Epithelial cell of proximal tubule (primary cell): ENCODE measurements at regions not wholly inside any gene's neighbourhood (a gene's known extent, or its start where the extent isn't known, plus 50 kb on each side); places are given as distances from the start of the nearest gene placed in this dataset.

Experiments used
- DNase-seq: peaks from one replicate; pipeline ENCODE4 v3.0.0-alpha.2; 2011; ENCODE audit warnings: low read depth
- H3K4me3 ChIP-seq: 2 replicates; pipeline ENCODE4 v1.5.1; 2011; ENCODE audit warnings: low read depth, mild to moderate bottlenecking, low read length
- TF ChIP-seq, protein P1 (sequence below): conservative IDR thresholded peaks from 2 replicates; pipeline ENCODE4 v1.5.1; 2012; ENCODE audit warnings: low read depth, mild to moderate bottlenecking, low read length

DNA sequence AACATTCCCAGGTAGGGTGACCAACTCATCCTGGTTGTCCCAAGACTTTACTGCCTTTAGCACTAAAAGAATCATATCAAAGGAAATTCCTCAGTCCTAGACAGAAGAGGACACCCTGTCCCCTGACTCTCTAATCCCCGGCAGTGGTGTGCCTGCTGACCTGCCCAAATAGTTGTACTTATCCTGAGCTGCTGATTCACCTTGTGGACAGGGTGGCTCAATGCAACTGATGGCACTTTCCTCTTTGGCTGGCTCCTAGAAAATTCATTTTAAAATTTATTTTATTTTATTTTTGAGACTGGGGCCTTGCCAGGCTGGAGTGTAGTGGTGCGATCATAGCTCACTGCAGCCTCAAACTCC, 111.7 kb downstream of the JCAD start:
- H3K4me3 ChIP-seq, result peak overlapping the region; percentile 25
- DNase-seq, result no peak
- TF ChIP-seq, protein P1, sequence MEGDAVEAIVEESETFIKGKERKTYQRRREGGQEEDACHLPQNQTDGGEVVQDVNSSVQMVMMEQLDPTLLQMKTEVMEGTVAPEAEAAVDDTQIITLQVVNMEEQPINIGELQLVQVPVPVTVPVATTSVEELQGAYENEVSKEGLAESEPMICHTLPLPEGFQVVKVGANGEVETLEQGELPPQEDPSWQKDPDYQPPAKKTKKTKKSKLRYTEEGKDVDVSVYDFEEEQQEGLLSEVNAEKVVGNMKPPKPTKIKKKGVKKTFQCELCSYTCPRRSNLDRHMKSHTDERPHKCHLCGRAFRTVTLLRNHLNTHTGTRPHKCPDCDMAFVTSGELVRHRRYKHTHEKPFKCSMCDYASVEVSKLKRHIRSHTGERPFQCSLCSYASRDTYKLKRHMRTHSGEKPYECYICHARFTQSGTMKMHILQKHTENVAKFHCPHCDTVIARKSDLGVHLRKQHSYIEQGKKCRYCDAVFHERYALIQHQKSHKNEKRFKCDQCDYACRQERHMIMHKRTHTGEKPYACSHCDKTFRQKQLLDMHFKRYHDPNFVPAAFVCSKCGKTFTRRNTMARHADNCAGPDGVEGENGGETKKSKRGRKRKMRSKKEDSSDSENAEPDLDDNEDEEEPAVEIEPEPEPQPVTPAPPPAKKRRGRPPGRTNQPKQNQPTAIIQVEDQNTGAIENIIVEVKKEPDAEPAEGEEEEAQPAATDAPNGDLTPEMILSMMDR, result peak; percentile 35

DNA sequence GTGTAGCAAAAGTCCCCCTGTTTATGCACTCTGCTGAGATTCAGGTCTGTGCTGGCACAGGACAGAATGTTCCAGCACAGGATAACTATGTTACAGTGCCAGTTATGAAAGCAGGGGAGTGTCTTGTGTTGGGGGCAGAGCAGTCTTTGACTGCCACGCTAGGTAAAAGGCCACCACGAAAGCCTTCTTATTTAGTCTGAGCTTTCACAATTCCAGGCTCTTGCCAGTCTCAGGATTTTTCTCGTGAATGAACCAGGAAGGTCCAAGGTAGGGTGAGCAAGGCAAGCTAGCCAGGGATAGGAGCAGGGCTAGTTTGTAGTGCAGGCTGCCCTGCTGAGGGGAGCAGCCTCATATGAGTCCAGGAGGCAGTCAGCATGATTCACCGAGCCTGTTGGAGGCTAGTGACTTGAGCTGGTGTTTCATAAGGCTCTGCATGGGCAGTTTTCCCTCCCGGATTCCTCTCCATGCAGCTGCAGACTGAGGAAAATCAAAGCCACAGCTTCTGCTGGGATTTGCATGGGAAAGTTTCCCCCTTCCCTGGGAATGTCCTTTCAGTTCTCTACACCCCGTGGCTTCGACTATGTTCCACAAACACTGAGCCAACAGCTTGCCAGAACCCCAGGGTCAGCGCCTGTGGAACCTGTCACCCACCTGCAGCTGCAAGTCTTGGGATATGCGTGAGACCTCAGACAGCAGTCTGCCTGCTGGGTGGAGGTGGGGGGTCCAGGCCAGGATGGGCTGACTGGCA, 112.3 kb downstream of the JCAD start:
- DNase-seq, result peak; percentile 97
- TF ChIP-seq, protein P1, result no peak
- H3K4me3 ChIP-seq, result peak overlapping the region; percentile 25

DNA sequence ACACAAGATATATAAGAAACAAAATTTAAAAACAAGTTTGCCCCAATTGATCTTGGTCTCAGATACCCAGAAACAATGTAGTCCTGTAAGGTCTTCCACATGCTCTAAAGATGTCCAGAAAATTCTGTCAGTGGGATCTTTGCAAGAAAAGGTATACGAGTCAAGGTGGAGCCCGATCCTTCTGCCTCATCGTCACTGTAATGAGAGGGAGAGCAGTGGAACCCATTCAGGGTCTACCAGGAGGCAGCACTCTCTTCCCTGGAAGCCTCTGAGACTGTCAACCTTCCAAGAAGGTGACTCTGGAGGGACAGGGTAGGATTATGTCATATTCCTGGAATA, 112.8 kb downstream of the JCAD start:
- TF ChIP-seq, protein P1, result no peak
- no peak for DNase-seq
- no peak overlapping the region for H3K4me3 ChIP-seq

DNA sequence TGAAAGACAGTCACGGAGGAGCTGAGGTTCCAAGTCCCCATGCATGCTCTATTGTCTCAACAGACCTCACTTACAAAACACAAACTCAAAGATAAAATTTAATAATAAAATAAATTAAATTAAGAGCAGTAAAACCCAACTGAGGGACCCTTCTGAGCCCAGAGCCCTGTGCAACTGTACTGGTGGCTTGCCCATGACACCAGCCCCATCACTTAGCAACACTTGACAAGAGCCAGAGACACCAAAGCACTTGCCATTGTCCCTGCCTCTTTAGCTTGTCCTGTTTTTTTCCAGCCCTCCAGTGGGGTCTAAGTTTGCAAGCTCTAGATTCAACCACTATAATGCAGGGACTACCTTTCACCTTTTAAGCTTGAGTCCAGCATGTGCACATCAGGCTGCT, 117.9 kb downstream of the JCAD start:
- no peak for DNase-seq
- TF ChIP-seq, protein P1, result no peak

DNA sequence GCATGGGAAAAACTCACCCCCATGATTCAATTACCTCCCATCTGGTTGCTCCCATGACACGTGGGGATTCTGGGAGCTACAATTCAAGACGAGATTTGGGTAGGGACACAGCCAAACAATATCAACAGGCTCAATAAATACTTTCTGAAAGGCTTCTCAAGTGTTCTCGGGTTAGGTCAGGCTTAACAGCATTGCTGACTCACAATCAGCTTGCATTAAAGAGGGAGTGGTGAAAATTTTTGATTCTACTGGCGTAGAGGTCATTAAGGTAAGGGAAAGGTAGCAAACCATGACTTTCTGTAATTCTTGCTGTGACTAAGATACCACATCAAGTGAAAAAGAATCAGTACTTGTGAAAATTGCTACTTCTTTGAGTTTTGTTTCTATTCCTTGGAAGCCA, 126.4 kb downstream of the JCAD start:
- TF ChIP-seq, protein P1, result no peak
- no peak overlapping the region for H3K4me3 ChIP-seq
- peak; percentile 78 for DNase-seq

More for the DNA sequence above, 117.9 kb downstream of the JCAD start:
- H3K4me3 ChIP-seq, result no peak overlapping the region

DNA sequence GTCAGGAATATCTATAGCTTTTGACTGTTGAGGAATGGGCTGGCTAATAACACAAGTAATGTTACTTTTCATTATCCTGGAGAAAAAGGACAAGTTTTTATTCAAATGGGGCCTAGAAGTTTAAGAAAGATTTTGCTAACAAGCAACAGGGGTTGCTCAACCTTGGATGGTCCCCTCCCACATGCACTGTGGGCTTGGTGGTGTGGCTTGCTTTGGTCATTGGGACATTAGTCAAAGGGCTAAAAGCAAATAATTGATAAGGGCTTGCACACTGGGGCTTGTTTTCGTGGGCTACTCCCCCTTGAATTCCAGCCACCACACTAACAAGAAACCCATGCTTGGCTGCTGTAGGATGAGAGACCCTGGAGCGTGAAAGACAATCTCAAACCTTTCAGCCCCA, 127.6 kb downstream of the JCAD start:
- TF ChIP-seq, protein P1, result no peak
- no peak overlapping the region for H3K4me3 ChIP-seq
- no peak for DNase-seq

DNA sequence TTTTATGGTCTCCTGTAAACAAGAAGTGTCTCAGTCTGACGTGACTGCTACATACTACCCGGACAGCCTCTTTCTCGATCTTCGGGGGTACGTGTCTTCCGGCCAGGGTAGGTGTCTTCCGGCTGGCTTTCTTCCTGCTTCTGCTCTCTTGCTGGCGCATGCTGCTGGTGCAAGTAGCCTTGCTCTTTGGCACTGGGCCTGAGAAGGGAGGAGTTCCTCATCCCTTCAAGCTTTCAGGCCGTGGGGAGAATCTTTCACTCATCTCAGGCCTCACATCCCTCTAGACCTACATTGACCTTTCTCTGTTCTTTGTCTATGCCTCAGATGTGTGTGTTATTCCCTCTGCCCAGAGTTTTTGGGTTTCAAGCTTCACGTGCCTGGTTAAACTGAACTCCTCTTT, 130.4 kb downstream of the JCAD start:
- H3K4me3 ChIP-seq, result no peak overlapping the region
- TF ChIP-seq, protein P1, result no peak
- no peak for DNase-seq
